ENCODE measurements at regions not wholly inside any gene's neighbourhood (a gene's known extent, or its start where the extent isn't known, plus 50 kb on each side); places are given as distances from the start of the nearest gene placed in this dataset.

DNA sequence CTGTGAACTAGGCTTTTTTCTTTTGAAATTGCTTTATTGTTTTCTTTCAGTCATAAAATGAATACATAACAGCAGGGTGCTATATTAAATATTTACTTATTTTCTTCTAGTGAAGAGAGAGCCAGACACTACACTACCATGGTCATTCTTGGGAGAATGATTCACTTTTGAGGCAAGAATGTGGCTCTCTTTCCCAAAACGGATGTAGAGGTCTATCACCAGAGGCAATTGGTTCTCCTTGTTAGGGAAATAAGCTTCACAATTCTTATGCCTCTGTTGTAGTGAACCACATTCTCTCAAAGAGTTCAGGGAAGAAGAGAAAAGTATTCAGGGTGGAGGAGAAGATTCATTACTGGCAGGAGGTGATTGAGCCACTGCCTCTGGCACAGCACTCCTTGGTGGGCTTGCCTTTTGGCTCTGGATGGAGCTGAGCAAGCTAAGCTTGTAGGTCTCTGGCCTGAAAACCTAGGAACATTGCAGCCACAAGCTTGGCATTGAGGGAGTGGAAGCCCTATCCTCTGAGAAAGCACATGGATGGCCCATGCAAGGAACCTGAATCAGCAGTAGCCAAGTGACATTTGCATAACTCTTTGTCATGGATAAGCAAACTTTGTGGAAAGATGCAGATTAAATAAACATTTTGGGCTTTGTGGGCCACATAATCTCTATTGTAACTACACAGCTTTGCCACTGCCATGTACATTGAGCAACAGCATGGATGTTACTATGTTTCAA, 179.0 kb upstream of the TNC start:
- TF ChIP-seq, protein P1, sequence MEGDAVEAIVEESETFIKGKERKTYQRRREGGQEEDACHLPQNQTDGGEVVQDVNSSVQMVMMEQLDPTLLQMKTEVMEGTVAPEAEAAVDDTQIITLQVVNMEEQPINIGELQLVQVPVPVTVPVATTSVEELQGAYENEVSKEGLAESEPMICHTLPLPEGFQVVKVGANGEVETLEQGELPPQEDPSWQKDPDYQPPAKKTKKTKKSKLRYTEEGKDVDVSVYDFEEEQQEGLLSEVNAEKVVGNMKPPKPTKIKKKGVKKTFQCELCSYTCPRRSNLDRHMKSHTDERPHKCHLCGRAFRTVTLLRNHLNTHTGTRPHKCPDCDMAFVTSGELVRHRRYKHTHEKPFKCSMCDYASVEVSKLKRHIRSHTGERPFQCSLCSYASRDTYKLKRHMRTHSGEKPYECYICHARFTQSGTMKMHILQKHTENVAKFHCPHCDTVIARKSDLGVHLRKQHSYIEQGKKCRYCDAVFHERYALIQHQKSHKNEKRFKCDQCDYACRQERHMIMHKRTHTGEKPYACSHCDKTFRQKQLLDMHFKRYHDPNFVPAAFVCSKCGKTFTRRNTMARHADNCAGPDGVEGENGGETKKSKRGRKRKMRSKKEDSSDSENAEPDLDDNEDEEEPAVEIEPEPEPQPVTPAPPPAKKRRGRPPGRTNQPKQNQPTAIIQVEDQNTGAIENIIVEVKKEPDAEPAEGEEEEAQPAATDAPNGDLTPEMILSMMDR (IDR thresholded peaks at IDR 0.05; ENCODE audit: insufficient read depth, low read length, poor library complexity, severe bottlenecking): no peak
- no peak for TF ChIP-seq EZH2phosphoT487 (conservative IDR thresholded peaks at IDR 0.05; ENCODE audit: low read length)
